OCI-LY3 (cell line): ENCODE measurements at regions not wholly inside any gene's neighbourhood (a gene's known extent, or its start where the extent isn't known, plus 50 kb on each side); places are given as distances from the start of the nearest gene placed in this dataset.

Source experiments
- H2AFZ ChIP-seq: fragments of 200-600, 300-600 bp; shearing (Covaris generic); 2 replicates; pipeline ENCODE4 v1.6.0; 2014; ENCODE audit warnings: antibody characterized with exemption, low read depth, low read length
- H3K27ac ChIP-seq: fragments of 200-600, 300-600 bp; sonication (generic); 2 replicates; pipeline ENCODE4 v1.5.1; 2014; ENCODE audit warnings: mild to moderate bottlenecking, low read length, moderate library complexity, mixed read lengths
- H3K27me3 ChIP-seq: fragments of 200-600, 300-600 bp; sonication (generic); 2 replicates; pipeline ENCODE4 v1.6.1; 2014; ENCODE audit warnings: low read depth, low read length, mixed read lengths
- H3K36me3 ChIP-seq: fragments of 200-600, 300-600 bp; sonication (generic); replicated peaks from 2 replicates; pipeline ENCODE3; 2014; ENCODE audit warnings: low read depth, low read length, mixed read lengths
- H3K4me1 ChIP-seq: fragments of 300-600, 200-600 bp; sonication (generic); 2 replicates; pipeline ENCODE4 v1.6.1; 2014; ENCODE audit warnings: low read length, mixed read lengths
- H3K4me2 ChIP-seq: fragments of 200-600, 300-600 bp; sonication (generic); 2 replicates; pipeline ENCODE4 v1.6.1; 2014; ENCODE audit warnings: low read length, mixed read lengths
- H3K4me3 ChIP-seq: fragments of 300-600, 200-600 bp; sonication (generic); 2 replicates; pipeline ENCODE4 v1.5.1; 2014; ENCODE audit warnings: antibody characterized with exemption, mild to moderate bottlenecking, low read length, moderate library complexity
- H3K79me2 ChIP-seq: fragments of 300-600, 200-600 bp; shearing (Covaris generic); 2 replicates; pipeline ENCODE4 v1.6.1; 2014; ENCODE audit warnings: mild to moderate bottlenecking, low read length, mixed read lengths
- H3K9ac ChIP-seq: fragments of 300-600, 200-600 bp; shearing (Covaris generic); 2 replicates; pipeline ENCODE4 v1.6.0; 2014; ENCODE audit warnings: mild to moderate bottlenecking, low read length, moderate library complexity
- H3K9me3 ChIP-seq: fragments of 200-600, 300-600 bp; shearing (Covaris generic); 2 replicates; pipeline ENCODE4 v1.6.1; 2014; ENCODE audit warnings: low read length, mixed read lengths; ENCODE audit not compliant: insufficient read depth
- H4K20me1 ChIP-seq: fragments of 200-600, 300-600 bp; sonication (generic); 2 replicates; pipeline ENCODE4 v1.6.1; 2016; ENCODE audit warnings: low read length, mixed read lengths; ENCODE audit not compliant: insufficient read depth
- EZH2phosphoT487 ChIP-seq: fragments of 200-600 bp; shearing (Covaris generic); IDR thresholded peaks from 2 replicates; pipeline ENCODE4 v1.6.1; 2018; ENCODE audit warnings: antibody characterized with exemption, mixed run types, low read depth
- TF ChIP-seq, protein P1 (sequence below): fragments of 200-600, 300-600 bp; sonication (generic); IDR thresholded peaks from 2 replicates; pipeline ENCODE4 v1.5.1; 2014; ENCODE audit warnings: antibody characterized with exemption, low read length, low read depth

DNA sequence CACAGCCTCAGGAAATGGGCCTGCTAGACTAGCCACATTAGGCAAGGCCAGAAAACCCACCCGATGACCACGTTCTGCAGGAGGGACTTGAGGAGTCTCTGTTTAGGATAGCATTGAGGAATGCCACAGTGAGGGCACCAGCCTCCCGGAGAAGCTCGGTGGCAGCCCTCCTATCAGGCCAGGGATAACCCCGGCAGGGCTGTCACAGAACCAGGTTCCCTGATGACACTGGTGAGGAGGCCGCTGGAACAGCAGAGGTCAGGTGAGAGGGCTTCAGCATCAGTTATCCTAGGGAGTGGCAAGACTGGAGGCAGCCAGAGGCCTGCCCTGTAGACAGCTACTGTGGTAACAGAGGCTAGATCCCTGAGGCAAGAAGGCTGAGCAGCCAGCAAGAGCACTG is 157.6 kb downstream of the MYLK4 start:
- Histone ChIP-seq H3K27ac (no peak overlapping the region), H3K79me2 (no peaks in the 10 kb centered on the region), H3K9ac (no peak overlapping the region), H3K36me3 (no peaks in the 10 kb centered on the region), H3K4me1 (no peaks in the 10 kb centered on the region), H2AFZ (no peak overlapping the region), H3K4me2 (no peak overlapping the region), H3K4me3 (no peak overlapping the region), H4K20me1 (no peaks in the 10 kb centered on the region), H3K9me3 (no peaks in the 10 kb centered on the region), H3K27me3 (no peaks in the 10 kb centered on the region)
- TF ChIP-seq, protein P1, sequence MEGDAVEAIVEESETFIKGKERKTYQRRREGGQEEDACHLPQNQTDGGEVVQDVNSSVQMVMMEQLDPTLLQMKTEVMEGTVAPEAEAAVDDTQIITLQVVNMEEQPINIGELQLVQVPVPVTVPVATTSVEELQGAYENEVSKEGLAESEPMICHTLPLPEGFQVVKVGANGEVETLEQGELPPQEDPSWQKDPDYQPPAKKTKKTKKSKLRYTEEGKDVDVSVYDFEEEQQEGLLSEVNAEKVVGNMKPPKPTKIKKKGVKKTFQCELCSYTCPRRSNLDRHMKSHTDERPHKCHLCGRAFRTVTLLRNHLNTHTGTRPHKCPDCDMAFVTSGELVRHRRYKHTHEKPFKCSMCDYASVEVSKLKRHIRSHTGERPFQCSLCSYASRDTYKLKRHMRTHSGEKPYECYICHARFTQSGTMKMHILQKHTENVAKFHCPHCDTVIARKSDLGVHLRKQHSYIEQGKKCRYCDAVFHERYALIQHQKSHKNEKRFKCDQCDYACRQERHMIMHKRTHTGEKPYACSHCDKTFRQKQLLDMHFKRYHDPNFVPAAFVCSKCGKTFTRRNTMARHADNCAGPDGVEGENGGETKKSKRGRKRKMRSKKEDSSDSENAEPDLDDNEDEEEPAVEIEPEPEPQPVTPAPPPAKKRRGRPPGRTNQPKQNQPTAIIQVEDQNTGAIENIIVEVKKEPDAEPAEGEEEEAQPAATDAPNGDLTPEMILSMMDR: no peak
- no peak for TF ChIP-seq EZH2phosphoT487

DNA sequence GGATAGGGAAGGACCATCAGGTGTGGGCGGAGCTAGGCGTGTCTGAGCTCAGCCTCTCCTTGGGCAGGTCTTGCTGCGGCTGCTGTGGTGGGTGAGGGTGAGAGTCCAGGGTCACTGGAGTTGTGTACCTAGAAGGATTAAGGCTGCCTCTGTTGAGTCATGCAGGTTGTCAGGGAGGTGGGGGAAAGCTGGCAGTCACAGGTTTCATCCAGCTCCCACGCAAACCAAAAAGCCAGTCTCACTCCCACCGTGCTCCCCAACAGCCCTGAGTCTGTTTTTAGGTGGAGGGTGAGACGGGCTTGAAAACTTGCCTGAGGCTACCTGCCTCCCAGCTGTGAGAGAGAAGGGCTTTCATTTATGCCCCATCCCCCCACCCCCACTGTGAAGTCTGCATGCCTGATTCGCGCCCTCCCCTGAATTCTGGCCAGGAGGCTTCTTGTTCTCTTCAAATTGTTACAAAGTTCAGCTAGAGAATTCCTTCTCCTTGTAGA is 161.5 kb downstream of the MYLK4 start:
- Histone ChIP-seq H3K27me3 (no peaks in the 10 kb centered on the region), H3K79me2 (no peaks in the 10 kb centered on the region), H3K27ac (no peak overlapping the region), H3K4me2 (no peak overlapping the region), H3K4me1 (no peaks in the 10 kb centered on the region), H3K9me3 (no peaks in the 10 kb centered on the region), H4K20me1 (no peaks in the 10 kb centered on the region), H3K36me3 (no peaks in the 10 kb centered on the region), H3K4me3 (no peak overlapping the region), H3K9ac (no peak overlapping the region), H2AFZ (no peak overlapping the region)
- TF ChIP-seq, protein P1: no peak

DNA sequence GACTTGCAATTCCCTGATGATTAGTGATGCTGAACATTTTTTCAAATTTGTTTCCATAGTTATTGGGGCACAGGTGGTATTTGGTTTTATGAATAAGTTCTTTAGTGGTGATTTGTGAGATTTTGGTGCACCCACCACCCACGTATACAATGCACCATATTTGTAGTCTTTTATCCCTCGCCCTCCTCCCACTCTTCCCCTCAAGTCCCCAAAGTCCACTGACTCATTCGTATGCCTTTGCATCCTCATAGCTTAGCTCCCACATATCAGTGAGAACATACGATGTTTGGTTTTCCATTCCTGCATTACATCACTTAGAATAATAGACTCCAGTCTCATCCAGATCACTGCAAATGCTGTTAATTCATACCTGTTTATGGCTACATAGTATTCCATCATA is 167.3 kb downstream of the MYLK4 start:
- Histone ChIP-seq H3K9ac (no peak overlapping the region), H2AFZ (no peak overlapping the region), H3K4me3 (no peak overlapping the region), H4K20me1 (no peaks in the 10 kb centered on the region), H3K4me2 (no peak overlapping the region), H3K4me1 (no peaks in the 10 kb centered on the region), H3K36me3 (no peaks in the 10 kb centered on the region), H3K27me3 (no peaks in the 10 kb centered on the region), H3K27ac (no peak overlapping the region), H3K79me2 (no peaks in the 10 kb centered on the region), H3K9me3 (no peaks in the 10 kb centered on the region)
- TF ChIP-seq, protein P1: no peak
- TF ChIP-seq EZH2phosphoT487: no peak

DNA sequence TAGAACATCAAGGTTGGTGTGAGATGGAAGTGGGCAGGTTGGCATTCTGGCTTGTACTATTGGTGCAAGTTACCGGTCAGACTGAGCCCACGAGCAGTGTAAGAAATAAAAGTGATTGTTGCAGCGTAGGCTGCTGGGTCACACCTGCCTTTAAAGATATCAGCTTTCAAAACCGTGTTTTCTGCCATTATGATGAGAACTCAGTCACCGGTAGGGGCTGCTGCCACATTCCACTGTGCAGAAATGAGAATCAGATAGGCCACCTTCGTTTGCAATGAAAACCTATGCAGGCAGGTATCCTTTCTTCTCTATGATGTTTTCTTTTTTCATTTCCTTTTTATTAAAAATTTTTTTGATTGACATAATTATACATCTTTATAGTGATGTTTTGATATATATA is 168.5 kb downstream of the MYLK4 start:
- Histone ChIP-seq H4K20me1 (no peaks in the 10 kb centered on the region), H3K36me3 (no peaks in the 10 kb centered on the region), H2AFZ (no peak overlapping the region), H3K9me3 (no peaks in the 10 kb centered on the region), H3K4me3 (no peak overlapping the region), H3K4me2 (no peak overlapping the region), H3K27ac (no peak overlapping the region), H3K79me2 (no peaks in the 10 kb centered on the region), H3K9ac (no peak overlapping the region), H3K4me1 (no peaks in the 10 kb centered on the region), H3K27me3 (no peaks in the 10 kb centered on the region)
- TF ChIP-seq, protein P1: no peak
- no peak for TF ChIP-seq EZH2phosphoT487
